Fibroblast of pulmonary artery (primary cell): ENCODE measurements at regions not wholly inside any gene's neighbourhood (a gene's known extent, or its start where the extent isn't known, plus 50 kb on each side); places are given as distances from the start of the nearest gene placed in this dataset.
"Not testable (repeated sequence)": the region's sequence is repeated elsewhere in the genome, so short reads cannot be mapped to it uniquely, and the experiment has no call there.

Experiments used
- DNase-seq: peaks from one replicate; pipeline ENCODE4 v3.0.0-alpha.2; 2010; ENCODE audit warnings: low read depth
- H3K4me3 ChIP-seq: replicated peaks from 2 replicates; pipeline ENCODE4 v1.5.1; 2011; ENCODE audit warnings: low read depth, mild to moderate bottlenecking, control low read depth, low read length, moderate library complexity
- TF ChIP-seq, protein P1 (sequence below): IDR thresholded peaks from 2 replicates; pipeline ENCODE4 v1.5.1; 2011; ENCODE audit warnings: mild to moderate bottlenecking, control low read depth, low read length, inconsistent platforms; ENCODE audit errors: missing control alignments

DNA sequence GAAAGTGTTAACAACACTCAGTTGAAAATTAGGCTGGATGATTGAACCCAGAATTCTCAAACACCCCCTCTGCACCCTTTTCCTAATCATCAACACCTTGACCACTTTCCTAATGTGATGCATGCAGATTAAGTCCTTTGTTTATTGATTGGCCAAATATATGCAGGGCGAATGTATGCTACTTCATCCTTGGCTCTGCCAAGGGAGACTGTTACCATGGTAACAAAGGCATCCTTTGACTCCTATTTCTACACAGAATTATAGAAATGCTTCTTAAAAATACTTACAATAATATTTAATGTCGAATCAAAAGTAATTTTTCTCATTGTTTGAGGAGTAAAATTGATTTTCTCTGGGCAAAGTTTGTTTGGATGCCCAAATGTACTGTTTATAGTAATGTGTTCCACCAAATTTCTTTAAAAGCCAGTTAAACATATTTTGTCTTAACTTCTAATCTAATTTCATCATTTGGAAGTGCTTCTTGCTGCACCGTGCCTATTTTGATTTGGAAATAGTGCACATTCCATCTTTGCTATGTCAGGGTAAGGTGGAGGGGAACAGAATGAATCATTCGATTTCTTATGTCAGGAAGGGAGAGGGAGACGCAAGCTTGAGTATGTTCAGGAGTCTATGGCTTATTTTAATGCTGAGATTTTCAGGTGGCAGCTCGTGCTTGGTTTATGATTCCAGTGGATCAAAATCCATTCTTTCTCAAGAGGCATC lies 1384.3 kb upstream of the WWC1 start:
- no peak overlapping the region for H3K4me3 ChIP-seq
- DNase-seq, result peak; percentile 75
- TF ChIP-seq, protein P1, sequence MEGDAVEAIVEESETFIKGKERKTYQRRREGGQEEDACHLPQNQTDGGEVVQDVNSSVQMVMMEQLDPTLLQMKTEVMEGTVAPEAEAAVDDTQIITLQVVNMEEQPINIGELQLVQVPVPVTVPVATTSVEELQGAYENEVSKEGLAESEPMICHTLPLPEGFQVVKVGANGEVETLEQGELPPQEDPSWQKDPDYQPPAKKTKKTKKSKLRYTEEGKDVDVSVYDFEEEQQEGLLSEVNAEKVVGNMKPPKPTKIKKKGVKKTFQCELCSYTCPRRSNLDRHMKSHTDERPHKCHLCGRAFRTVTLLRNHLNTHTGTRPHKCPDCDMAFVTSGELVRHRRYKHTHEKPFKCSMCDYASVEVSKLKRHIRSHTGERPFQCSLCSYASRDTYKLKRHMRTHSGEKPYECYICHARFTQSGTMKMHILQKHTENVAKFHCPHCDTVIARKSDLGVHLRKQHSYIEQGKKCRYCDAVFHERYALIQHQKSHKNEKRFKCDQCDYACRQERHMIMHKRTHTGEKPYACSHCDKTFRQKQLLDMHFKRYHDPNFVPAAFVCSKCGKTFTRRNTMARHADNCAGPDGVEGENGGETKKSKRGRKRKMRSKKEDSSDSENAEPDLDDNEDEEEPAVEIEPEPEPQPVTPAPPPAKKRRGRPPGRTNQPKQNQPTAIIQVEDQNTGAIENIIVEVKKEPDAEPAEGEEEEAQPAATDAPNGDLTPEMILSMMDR, result no peak

DNA sequence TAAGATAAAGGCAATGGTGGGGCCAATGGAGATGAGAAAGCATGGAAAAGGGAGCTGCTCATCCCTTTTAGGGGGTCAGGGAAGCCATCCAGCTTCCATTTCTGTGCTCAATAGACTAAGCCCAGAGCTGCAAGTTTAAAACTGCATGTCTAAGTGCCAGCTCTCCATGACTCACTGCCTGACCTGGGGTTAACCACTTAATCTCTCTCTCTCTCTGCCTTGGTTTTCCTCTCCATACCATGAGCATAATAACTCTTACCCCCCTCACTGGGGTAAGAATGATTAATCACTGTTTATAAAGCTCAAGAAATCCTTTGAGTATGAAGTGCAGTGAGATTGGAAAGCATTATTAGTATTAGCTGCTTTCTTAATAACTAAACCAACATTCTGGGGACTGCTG lies 1382.4 kb upstream of the WWC1 start:
- TF ChIP-seq, protein P1, result no peak
- no peak overlapping the region for H3K4me3 ChIP-seq
- DNase-seq, result peak; percentile 65

- DNase-seq, result no peak
- TF ChIP-seq, protein P1, result no peak
- H3K4me3 ChIP-seq, result no peak overlapping the region
These were observed 1381.5 kb upstream of the WWC1 start for GRCh38 chr5:166909926-166910325.

- no peak for DNase-seq
- H3K4me3 ChIP-seq, result no peak overlapping the region
- TF ChIP-seq, protein P1, result no peak
These were observed 1380.5 kb upstream of the WWC1 start for GRCh38 chr5:166910995-166911394.

- no peak for DNase-seq
- H3K4me3 ChIP-seq, result no peak overlapping the region
- TF ChIP-seq, protein P1, result no peak
These were observed 1375.4 kb upstream of the WWC1 start for GRCh38 chr5:166916021-166916420.

GRCh38 chr5:166926138-166926537 lies 1365.3 kb upstream of the WWC1 start:
- TF ChIP-seq, protein P1, result no peak
- no peak for DNase-seq
- no peak overlapping the region for H3K4me3 ChIP-seq

- not testable (repeated sequence) for DNase-seq, H3K4me3 ChIP-seq
These were observed 1364.5 kb upstream of the WWC1 start for GRCh38 chr5:166926806-166927475.
